Retina (tissue), 1 donor: ENCODE measurements at regions not wholly inside any gene's neighbourhood (a gene's known extent, or its start where the extent isn't known, plus 50 kb on each side); places are given as distances from the start of the nearest gene placed in this dataset.

Source experiments
- DNase-seq: peaks from one replicate; pipeline ENCODE4 v3.0.0-alpha.2; 2016

DNA sequence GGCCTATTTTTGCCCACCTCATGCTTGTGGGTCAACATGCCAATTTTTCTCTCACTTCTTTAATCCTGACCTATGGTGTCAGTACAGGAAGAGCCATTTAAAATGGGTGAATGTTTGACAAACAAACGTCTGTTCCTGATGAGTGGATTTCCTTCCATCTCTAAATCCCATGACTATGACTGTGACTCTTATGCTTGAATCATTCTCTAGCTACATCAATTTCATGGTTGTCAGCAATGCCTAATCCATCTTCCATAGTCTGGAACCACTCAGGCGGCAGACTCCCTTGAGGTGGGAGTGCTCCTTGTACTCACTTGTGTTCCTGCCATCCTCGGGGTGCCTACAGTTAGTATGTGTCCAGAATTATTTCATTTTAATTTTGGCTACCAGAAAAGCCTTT is 194.9 kb upstream of the RPS6KA3 start:
- peak; percentile 42 for DNase-seq

DNA sequence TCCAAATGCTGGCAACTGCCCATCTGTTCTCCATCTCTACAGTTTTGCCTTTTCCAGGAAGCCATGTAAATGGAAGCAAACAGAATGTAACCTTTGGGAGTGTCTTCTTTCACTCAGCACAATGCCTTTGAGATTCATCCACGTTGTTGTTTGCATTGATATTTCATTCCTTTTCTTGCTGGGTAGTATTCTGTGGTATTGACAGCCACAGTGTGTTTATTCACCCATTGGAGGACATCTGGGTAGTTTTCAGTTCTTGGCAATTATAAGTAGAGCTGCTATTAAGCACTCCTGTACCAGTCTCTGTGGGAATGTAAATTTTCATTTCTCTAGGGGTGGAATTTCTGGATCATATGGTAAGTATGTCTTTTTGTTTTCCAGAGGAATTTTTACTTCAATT is 194.3 kb upstream of the RPS6KA3 start:
- no peak for DNase-seq

DNA sequence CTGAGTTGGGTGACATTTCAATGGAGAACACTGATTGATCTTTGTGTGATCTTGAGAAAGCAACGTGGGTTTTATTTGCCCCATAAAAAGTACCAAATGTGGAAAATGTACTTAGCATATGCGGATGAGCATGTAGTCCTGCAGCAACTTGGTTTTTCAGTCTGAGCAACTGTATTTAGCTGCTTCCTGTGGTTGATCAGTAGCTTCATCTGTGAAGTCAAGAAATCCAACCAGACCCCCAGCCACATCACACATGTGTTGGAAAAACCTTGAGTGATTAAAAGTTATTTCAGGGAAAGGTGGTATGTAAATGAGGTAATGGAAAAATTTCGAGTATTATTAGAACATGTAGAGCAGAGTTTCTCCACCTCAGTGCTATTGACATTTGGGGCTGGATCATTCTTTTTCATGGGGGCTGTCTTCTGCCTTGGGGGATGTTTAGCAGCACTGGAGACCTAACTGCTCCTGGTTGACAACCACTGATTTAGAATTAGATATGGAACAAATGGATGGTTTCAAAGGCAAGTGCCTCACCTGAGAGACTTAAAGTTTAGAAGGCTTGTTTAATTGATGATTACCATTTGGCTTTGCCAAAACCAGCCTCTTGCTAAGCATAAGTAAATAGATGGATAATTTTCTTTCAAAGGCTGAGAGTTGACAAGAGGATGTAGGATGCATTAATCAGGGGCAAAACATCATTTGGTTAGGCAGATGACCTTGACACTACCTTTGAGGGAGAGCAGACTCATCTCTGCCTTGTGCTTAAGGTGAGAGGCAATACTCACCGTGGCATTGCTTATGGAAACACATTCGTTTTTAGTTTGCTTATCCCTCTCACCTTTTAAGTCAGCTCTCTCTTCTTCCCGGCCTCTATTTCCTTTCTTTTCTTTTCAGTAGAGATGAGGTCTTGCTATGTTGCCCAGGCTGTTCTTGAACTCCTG is 193.0 kb upstream of the RPS6KA3 start:
- no peak for DNase-seq

DNA sequence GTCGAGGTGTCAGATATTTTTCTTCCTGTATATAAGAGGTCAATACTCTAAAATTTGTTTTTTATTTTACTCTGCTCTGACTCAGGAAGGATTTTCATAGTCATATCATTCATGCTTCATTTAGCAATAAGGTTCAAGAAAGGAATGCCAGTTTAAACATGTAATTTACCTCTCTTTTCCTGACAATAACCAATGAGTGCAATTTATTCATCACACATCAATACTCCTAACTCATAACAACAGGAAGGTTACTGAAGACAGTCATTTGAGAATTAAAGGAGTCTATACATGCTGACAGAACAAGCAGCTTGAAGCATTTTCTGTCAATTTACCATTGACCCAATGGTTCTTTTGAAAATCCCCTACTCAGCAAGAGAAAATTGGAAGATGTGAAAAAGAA is 190.3 kb upstream of the RPS6KA3 start:
- DNase-seq, result no peak

DNA sequence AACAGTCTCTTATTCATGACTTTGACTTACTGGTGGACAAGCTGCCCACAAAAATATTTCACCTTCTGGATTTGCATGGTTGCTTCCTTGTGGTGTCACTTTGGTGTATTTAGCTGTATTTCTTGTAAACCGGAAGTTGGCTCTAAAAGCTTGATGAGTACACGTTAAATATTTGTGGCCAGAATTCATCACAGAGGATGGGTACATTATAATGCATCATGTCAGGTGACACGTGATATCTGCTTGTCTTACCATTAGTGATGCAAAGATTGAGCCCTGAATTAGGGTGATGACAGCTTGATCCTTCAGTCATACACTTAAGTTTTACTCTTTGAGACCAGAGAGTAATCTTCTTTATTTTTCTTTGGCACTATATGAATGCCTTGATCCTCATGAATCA is 188.3 kb upstream of the RPS6KA3 start:
- DNase-seq, result no peak

DNA sequence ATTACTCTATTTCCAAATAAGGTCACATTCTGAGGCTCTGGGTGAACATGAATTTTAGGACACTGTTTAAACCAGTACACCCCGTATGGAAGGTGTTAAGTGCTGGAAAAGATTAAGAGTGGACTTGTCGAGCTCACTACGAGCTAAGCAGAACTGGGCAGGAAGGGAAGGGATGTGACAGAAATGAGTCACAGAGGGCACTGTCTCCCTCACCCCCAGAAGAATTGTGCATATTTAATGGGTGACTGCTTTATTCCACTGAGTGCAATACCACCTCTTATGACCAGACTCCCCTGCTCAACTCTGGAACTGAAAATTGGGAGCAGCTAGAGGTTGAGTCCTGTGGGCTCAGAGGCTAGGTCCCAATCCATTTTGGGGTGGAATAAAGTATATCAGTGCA is 187.4 kb upstream of the RPS6KA3 start:
- DNase-seq, result no peak

DNA sequence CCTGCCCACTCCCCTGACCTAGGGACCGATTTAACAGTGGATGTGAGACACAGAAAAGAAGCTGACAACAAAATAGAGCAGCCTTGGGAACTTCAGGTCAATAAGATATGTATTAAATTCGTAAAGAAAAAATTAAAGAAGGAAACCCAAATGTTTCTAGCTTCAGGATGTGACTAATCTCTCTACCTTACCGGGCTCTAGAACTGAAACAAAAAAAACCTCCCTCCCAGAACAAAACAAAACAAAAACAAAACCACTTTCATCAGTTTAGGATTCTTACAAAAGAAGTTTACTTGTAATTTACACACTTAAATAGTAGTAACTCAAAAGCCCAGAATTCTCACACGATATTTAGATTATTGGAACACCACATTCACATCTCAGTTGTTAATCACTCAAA is 185.8 kb upstream of the RPS6KA3 start:
- no peak for DNase-seq

DNA sequence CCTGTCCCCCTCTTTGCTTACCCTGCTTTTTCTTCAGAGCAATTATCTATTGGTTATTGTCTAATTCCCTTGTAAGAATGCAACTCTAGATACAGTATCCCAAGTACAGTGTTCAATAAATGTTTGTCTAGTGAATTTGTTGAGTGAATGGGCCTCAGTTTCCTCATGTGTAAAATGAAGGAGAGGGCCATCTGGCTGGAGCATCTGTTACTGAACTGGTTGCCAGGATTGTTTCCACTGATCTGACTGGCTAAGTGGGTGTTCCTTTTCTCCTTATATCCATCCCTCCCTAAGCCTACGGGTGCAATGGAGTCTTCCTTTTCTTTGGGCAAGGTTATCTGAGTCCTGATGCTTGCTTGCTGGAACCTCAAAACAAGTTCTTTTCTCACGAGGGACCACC is 185.2 kb upstream of the RPS6KA3 start:
- no peak for DNase-seq

DNA sequence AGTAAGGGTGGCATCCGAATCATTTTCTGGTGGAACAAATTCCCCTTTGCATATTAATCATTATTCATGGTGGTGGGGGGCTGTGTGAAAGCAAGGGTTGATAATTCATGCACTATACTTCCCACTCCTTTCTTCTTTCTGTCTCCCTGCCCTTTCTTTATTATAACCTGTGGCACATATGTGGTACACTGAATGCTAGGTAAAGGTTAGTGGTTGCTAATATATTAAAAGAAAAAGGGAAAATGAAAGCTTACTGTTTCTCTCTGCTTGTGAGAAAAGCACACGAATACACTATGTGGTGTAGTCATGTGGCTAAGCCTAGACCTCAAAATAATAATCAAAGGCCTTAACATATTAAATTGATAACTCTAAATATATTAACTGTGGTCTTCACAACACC is 178.4 kb upstream of the RPS6KA3 start:
- DNase-seq, result no peak

DNA sequence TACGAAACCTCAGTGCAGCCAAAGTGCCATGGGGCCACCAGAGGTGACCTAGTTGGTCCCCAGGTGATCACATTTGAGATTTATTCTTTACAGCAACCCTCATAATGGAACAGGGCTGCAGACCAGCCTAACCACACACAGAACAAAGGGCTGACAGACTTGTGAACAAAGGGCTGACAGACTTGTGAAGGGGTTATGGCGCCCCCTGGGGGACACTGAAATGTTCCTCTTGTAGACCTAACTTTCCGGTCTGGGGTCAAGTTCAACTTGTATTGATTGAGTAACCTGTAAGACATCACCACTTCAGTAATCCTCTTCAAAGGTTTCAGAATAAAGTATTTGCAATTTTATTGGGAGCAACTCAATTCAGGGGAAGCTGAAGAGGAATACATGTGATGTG is 175.9 kb upstream of the RPS6KA3 start:
- peak; percentile 26 for DNase-seq

DNA sequence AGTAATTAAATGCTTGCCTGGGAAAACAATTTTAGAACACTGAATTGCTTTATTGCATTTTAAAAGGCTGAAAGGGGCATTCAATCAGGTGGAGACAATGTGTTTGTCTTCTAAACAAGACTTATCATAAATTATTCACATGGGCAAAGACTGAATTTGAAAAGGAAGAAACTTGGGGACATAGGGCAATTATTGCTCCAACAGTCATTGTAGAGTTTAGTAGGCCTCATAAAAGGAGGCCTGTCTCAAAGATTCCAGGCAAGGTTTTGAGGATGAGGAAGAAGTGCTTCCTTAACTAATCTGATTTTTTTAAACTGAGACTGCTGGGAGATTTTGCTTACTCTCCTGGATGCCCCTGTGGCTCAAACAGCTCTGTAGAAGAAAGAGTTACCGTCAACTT is 174.4 kb upstream of the RPS6KA3 start:
- DNase-seq, result no peak

DNA sequence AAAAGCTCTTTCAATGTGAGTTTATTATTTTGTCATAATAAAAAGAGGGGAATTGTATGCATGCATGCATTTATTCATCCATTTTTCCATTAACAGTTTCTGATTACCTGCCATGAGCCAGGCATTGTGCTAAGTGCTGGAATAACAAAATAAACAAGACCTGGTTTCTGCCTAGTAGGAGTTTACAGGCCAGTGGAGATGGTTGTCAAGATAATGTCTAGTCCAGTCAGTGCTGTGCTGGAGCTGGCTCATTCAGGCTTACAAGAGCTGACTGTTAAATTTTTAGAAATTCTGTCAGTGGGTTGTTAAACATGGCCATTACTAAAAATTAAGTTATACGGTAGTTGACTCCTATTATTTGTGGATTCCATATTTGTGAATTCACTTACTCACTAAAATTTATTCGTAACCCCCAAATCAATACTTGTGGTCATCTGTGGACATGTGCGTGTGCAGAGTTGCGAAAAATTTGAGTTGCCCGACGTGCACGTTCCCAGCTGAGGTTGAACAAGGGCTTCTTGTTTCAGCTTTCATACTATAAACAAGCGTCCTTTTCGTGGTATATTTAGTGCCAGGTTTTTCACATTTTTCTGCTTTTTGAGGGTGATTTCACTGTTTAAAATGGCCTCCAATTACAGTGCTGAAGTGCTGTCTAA is 172.3 kb upstream of the RPS6KA3 start:
- peak; percentile 39 for DNase-seq

DNA sequence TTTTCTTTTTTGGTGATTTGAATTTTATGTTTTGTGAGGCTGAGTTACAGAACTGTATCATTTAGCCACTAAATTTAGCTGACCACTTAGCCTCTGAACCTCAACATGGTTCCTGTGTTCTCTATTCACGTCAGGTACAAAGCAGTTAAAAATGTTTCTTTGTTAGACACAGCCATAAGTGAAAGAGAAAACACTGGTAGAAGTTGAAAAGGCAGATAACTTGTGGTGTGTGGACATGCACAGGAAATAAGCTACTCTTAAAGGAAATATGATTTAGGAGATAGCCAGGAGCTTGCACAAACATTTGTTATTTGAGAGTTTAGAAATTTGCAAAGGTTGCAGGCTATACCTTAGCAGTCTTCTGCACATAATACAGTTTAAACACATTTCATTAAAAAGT is 171.0 kb upstream of the RPS6KA3 start:
- DNase-seq, result no peak

DNA sequence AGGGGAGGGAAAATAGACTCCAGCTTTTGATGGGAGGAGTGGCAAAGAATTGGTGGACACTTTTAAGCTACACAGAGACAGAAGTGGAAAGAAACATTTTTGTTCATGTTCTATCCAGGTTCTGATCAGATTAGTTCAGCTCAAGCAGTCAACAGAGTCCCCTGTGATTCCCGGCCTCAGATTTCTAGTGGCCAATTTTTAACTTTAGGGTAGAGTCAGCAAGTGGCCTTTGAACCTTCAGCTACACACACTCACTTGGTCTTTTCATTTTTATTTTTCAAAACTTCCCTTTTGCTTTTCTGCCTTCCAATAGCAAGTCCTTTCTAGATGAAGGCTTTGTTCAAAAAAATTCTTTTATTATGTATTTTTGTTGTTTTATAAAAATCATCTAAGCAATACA is 169.2 kb upstream of the RPS6KA3 start:
- DNase-seq, result no peak

DNA sequence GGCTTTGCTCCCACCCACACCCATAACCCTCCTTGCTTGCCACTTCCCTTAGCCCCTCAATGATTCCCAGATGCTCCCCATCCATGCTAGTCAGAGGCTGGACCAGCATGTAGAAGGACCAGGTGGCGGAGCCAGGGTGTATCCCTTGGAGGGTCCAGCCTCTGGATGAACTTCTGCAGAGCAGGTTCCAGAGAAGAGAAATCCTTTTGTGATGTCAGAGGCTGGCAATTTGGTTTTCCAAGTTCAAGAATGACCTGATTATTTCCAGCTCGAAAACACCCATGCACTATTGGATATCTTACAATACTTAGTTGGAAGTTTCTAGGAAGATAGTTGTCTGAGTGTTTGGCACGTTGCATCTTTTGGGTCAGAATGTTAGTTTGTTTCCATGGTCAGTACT is 168.3 kb upstream of the RPS6KA3 start:
- DNase-seq, result no peak

DNA sequence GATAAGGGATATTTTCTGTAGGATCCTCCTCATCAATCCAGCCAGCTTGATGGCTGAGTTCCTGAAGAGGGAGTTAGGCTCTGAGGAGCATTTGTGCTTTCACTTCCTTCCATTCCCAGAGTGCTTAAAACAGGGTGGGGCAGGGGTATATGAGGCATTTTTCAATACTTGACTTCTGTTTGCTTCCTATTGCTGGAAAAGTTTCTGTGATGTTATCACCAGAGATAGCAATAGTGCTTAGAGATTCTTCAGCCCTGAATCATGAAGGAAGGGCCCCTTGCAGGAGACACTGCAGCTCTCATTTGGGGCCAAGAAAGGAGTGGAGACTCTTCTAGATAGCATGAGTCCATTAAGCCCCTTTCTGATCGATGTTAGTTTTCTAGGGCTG is 166.7 kb upstream of the RPS6KA3 start:
- DNase-seq, result no peak

DNA sequence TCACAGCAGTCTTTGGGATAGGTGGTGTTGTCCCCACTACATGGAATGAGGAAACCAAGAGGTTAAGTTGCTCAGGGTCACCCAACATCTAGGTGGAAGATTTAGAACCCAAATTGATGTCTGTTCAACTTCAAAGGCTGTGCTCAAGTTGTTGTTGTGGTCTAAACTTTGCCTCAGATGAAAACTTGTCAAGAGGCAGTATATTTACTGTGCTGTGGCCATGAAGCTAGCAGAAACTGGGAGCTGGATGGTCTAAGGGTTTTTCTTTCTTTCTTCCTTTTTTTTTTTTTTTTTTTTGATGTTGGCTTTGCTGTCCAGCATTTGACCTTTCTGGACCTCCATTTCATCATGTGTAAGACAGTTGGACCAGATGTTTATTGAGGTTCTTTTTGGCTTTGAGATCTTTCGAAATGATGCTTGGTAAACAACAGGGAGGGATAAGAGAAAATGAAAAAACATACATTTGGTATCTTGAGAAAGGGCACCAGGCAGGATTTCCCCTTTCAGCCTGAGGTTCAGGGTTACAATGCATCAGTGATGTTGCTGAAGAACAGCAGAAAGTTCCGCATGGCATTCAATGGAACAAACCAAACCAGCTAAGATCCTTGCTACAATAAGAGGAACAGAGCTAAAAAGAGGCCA is 166.2 kb upstream of the RPS6KA3 start:
- no peak for DNase-seq

DNA sequence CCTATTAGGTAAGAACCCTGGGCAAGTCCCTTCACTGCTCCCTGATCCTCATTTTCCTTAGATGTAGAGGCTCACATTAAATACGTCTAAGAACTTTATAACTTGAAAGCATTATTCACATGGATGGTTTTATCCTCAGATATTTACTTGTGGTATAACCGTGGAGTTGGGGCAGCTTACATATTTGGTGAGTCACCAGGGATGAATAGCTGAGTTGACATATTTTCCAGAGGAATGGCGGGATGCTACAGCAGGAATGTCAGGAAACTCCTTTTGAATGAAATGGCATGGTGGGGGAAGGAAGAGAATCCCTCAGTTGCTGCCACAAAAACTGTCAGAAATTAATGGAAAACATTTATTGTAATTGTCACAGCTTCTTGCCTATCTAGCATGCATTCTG is 165.3 kb upstream of the RPS6KA3 start:
- no peak for DNase-seq

DNA sequence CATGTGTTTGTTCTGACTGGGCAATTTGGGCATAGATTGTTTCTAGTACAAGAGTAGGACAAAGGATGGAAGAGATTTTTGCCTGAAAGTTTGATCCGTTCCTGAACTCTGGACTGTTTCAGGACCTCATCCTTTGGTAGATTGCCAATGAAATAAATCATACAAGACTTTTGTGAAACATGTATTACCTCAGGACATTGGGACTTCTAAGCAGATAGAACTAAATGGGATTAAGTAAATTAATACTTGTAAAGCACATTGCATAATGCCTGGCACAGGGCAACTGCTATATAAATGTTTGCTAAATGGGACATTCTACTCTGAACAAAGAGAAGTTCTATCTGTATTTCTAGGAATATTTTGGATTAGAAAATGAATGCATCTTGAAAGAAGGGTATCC is 164.8 kb upstream of the RPS6KA3 start:
- DNase-seq, result no peak

DNA sequence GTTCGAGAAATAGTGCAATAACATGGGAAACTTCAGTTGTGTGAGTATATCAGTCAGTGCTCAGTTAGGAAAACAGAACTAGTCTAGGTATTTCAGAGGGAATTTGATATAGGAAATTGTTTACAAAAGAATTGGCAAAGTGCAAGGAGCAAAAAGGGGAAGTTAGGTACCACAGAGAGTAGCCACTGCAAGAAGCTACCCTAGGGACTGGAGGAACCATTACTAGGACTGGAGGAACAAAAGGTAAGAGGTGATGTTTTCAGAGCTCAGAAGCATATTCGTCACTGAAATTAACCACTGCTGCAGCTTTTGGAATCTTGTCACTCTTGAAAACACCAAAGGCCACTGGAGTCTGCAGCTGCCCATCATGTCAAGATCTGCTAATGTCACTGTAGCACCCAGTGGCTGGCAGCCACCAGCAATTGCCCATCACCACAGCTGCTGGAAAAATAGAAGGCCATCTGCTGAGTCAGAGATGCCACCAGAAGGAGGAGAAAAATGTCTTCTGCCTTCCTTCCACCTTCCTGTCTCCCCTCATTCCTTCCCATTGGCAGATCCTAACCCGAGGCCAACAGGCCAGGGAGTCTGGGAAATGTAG is 160.6 kb upstream of the RPS6KA3 start:
- no peak for DNase-seq

DNA sequence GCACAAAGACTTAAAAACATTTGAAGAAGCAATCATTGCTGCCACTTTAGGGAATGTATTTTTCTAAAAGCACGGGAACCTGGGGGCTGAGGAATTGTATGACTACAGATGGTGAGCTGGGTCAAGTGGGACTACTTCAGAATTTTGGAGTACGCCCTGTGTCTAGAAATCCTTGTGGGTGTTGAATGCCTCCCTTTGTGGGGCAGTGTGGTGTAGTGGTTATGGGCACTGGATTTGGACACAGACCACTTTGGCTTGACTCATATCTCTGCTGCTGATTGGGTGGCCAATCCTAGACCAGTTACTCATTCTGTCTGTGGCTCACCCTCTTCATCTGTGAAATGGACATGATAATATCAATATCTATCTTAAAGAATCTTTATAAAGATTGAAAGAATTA is 155.0 kb upstream of the RPS6KA3 start:
- no peak for DNase-seq

DNA sequence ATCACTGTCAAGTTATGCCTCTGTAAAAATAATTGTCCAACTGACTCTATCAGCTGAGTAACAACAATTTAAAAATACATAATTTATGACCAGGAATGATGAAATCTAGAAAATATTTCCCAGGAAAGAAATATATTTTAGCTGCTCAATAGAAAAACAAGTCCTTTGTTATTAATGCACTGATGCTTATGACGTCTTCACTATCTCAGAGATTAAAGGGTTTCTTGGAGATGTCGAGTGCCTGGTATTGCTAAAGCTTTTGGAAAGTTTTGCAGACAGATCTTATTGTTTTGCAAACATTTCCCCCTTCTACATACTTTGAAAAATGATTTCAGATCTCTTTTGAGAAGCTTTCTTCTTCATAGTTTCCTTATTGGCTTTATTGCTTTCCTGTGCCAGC is 154.6 kb upstream of the RPS6KA3 start:
- DNase-seq, result no peak

DNA sequence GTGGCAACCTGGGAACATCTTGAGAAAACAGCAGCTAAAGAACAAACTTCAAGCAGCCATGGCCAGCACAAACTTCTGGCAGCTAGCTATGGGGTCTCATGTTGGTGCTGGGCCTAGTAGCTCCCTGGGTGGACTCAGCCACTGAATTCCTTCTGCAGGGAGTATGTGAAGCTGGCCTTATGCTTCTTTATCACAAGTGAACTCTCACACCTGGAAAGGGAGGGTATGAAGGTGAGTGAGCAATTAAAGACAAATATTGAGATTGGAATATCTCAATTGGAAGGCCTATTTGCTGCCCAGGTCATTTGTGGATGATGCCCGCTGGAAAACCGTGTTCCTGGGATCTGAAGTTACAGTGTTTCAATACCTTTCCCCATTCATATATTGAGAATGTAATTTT is 153.3 kb upstream of the RPS6KA3 start:
- DNase-seq, result no peak
